AG09309 (cell line): ENCODE measurements at regions not wholly inside any gene's neighbourhood (a gene's known extent, or its start where the extent isn't known, plus 50 kb on each side); places are given as distances from the start of the nearest gene placed in this dataset.

Experiments
- DNase-seq: peaks from one replicate; pipeline ENCODE4 v3.0.0-alpha.2; 2010; ENCODE audit warnings: low read depth
- H3K4me3 ChIP-seq: 2 replicates; pipeline ENCODE4 v1.5.1; 2011; ENCODE audit warnings: mild to moderate bottlenecking, low read depth, low read length, moderate library complexity; ENCODE audit not compliant: control insufficient read depth
- TF ChIP-seq, protein P1 (sequence below): IDR thresholded peaks from 2 replicates; pipeline ENCODE4 v1.5.1; 2011; ENCODE audit warnings: mild to moderate bottlenecking, low read depth, low read length, inconsistent platforms; ENCODE audit not compliant: insufficient read depth, control insufficient read depth; ENCODE audit errors: missing control alignments

DNA sequence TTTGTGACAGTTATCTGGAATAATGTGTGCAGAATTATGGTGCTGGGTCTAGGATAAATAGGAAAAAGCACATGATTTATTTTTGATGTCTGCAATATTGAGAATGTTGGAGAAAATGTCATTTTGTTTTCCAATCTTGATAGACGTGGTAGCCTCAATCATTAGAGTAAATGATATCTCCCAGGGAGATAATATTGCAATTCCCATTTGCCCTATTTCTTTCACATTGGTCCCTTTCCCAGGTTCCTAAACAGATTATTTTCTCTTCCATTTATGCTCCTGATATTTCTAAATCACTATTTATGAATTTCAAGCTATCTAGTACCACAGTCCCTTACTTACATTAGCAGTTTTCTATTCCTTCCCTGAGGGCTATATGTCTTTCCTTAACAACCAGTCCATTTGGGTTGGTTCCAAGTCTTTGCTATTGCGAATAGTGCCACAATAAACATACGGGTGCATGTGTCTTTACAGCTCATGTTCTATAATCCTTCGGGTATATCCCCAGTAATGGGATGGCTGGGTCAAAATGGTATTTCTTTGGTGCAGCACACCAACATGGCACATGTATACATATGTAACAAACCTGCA is 447.3 kb downstream of the PLA2G4A start:
- no peak for DNase-seq
- TF ChIP-seq, protein P1, sequence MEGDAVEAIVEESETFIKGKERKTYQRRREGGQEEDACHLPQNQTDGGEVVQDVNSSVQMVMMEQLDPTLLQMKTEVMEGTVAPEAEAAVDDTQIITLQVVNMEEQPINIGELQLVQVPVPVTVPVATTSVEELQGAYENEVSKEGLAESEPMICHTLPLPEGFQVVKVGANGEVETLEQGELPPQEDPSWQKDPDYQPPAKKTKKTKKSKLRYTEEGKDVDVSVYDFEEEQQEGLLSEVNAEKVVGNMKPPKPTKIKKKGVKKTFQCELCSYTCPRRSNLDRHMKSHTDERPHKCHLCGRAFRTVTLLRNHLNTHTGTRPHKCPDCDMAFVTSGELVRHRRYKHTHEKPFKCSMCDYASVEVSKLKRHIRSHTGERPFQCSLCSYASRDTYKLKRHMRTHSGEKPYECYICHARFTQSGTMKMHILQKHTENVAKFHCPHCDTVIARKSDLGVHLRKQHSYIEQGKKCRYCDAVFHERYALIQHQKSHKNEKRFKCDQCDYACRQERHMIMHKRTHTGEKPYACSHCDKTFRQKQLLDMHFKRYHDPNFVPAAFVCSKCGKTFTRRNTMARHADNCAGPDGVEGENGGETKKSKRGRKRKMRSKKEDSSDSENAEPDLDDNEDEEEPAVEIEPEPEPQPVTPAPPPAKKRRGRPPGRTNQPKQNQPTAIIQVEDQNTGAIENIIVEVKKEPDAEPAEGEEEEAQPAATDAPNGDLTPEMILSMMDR, result no peak
- H3K4me3 ChIP-seq, result no peak overlapping the region

DNA sequence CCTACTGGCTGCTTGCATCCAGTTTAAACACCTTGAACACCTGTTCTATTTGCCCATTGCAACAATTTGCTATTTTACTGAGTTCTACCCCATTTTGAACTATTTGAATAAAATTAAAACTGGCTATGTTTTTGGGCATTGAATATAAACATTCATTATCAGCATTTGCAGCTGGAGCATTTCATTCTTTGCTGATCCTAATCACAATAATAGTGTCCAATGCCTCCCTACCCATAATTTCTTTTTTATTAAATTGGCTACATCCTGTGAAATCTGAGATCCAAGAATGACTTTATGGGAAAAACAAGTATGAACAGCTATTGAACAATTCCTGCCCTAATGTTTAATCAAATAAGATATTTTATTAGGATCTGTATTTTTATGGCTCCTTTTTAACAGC is 447.9 kb downstream of the PLA2G4A start:
- TF ChIP-seq, protein P1, result no peak
- no peak for DNase-seq
- H3K4me3 ChIP-seq, result no peak overlapping the region

DNA sequence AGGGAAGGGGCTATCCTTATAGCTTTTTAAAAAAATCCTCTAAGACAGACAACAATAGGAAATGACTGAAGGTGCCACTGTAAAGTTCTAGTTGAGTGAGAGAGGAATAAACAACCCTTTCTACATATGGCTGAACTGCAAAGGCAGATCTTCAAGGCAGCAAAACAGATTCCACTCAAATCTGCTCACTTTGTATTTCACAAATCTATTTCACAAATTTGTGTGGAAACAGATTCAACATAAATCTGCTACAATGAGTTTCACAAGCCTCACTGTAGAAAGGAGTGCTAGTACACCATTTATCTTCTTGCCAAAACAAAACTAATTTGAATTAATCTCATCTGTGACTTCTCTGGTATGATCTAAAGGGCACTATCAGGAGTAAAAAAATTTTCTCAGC is 451.3 kb downstream of the PLA2G4A start:
- TF ChIP-seq, protein P1, result no peak
- no peak for DNase-seq
- no peak overlapping the region for H3K4me3 ChIP-seq

DNA sequence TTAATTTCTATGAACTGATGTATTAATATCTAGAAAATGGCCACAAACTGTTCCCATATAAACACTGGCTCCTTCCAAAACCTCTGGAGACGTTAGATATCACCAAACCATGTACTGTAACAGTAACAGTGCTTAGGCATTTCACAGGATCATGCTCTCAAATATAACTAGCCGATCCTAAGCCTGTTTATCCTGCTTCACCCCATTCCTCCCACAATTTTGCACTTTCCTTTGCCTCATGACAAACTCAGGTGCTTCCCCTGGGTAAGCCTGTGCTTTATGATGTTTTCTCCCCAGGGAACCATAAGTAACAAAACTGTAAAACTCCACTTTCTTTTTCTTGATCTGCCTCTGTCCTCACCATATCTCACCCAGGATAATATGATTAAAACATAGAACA is 452.3 kb downstream of the PLA2G4A start:
- DNase-seq, result no peak

DNA sequence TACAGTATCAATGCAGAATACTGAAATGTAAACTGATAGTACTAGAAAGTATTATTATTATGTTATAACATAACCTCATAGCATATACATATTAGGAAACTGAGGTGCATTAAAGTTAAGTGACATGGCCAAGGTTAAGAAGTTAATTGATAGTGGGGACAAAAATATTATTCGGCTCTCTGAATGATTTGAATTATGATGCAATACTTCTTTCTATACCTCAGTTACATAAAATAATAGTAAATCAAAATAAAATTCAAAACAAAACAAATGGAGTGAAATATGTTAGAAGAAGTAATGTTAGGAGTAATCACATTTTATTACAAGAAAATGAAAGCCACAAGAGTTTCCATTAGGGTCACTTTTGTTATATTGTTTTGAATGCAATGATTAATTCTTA is 455.2 kb downstream of the PLA2G4A start:
- H3K4me3 ChIP-seq, result no peak overlapping the region
- DNase-seq, result no peak
- TF ChIP-seq, protein P1, result no peak

More for the DNA sequence above, 452.3 kb downstream of the PLA2G4A start:
- H3K4me3 ChIP-seq, result no peak overlapping the region
- TF ChIP-seq, protein P1, result no peak

DNA sequence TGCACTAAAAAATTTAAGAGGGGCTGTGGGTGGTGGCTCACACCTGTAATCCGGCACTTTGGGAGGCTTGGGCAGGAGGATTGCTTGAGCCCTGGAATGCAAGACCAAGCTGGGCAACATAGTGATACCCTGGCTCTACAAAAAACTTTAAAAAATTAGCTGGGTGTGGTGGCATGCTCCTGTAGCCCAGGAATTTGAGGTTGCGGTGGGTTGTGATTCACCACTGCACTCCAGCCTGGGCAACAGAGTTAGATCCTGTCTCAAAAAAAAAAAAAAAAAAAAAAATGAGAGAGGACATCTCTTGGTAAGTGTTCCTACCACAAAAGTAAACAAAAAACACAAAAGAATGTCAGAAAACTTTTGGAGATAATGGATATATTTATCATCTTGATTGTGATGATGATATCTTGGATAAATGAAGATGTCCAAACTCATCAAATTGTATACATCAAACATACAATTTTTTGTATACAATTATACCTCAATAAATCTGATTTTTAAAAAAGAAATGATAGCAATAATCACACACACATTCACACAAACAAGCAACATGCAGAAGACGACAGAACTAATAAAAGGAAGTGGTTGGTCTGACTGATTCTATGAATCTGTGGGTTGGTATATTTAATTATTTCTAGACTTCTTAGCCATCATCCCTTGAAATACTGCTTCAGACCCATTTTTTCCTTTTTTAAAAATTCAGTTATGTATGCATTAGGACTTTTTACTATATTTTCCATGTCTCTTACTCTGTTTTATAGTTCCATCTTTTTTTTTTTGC is 465.9 kb downstream of the PLA2G4A start:
- DNase-seq, result no peak
- H3K4me3 ChIP-seq, result no peak overlapping the region
- TF ChIP-seq, protein P1, result no peak
